Glomerular endothelial cell (primary cell): ENCODE measurements at regions not wholly inside any gene's neighbourhood (a gene's known extent, or its start where the extent isn't known, plus 50 kb on each side); places are given as distances from the start of the nearest gene placed in this dataset.
"Not testable (repeated sequence)": the region's sequence is repeated elsewhere in the genome, so short reads cannot be mapped to it uniquely, and the experiment has no call there.

Experiments used
- DNase-seq: peaks from one replicate; pipeline ENCODE4 v3.0.0-alpha.2; 2011; ENCODE audit warnings: low read depth, low spot score; ENCODE audit errors: extremely low read depth

- no peak for DNase-seq
These were observed 243.3 kb upstream of the RNF32 start for GRCh38 chr7:156397249-156397648.

- no peak for DNase-seq
These were observed 251.4 kb upstream of the RNF32 start for GRCh38 chr7:156389116-156389692.

GRCh38 chr7:156386097-156386496 is 254.5 kb upstream of the RNF32 start:
- DNase-seq: no peak

- no peak for DNase-seq
These were observed 255.9 kb upstream of the RNF32 start for GRCh38 chr7:156384706-156385105.

GRCh38 chr7:156383526-156383925 is 257.0 kb upstream of the RNF32 start:
- no peak for DNase-seq

GRCh38 chr7:156380261-156380660 is 260.3 kb upstream of the RNF32 start:
- no peak for DNase-seq

- no peak for DNase-seq
These were observed 261.1 kb upstream of the RNF32 start for GRCh38 chr7:156379324-156380070.

GRCh38 chr7:156378806-156379205 is 261.8 kb upstream of the RNF32 start:
- DNase-seq: no peak

GRCh38 chr7:156376317-156376716 is 264.3 kb upstream of the RNF32 start:
- no peak for DNase-seq

- no peak for DNase-seq
These were observed 266.2 kb upstream of the RNF32 start for GRCh38 chr7:156374335-156374734.

GRCh38 chr7:156369929-156370328 is 270.6 kb upstream of the RNF32 start:
- DNase-seq: not testable (repeated sequence)

GRCh38 chr7:156368053-156368843 is 272.3 kb upstream of the RNF32 start:
- no peak for DNase-seq

GRCh38 chr7:156363751-156364150 is 276.8 kb upstream of the RNF32 start:
- no peak for DNase-seq

- no peak for DNase-seq
These were observed 279.7 kb upstream of the RNF32 start for GRCh38 chr7:156360835-156361234.

- DNase-seq: no peak
These were observed 284.0 kb upstream of the RNF32 start for GRCh38 chr7:156356551-156356950.

- DNase-seq: no peak
These were observed 287.2 kb upstream of the RNF32 start for GRCh38 chr7:156353352-156353751.

GRCh38 chr7:156347703-156348248 is 292.8 kb upstream of the RNF32 start:
- DNase-seq: not testable (repeated sequence)

GRCh38 chr7:156347132-156347531 is 293.4 kb upstream of the RNF32 start:
- no peak for DNase-seq

- no peak for DNase-seq
These were observed 296.0 kb upstream of the RNF32 start for GRCh38 chr7:156344595-156344994.

- DNase-seq: no peak
These were observed 305.9 kb upstream of the RNF32 start for GRCh38 chr7:156334636-156335035.

- DNase-seq: no peak
These were observed 312.7 kb upstream of the RNF32 start for GRCh38 chr7:156327916-156328315.
